Sigmoid colon (tissue), 6 donors: ENCODE measurements at regions not wholly inside any gene's neighbourhood (a gene's known extent, or its start where the extent isn't known, plus 50 kb on each side); places are given as distances from the start of the nearest gene placed in this dataset.
"Not testable (repeated sequence)": the region's sequence is repeated elsewhere in the genome, so short reads cannot be mapped to it uniquely, and the experiment has no call there.

Source experiments
- DNase-seq: peaks from one replicate; pipeline ENCODE4 v3.0.0-alpha.2; 2019
- H3K27ac ChIP-seq, 4 donors: fragments of 200-600 bp; sonication (generic); one replicate each; pipeline ENCODE4 v1.5.1; 2016 to 2019; ENCODE audit warnings: mild to moderate bottlenecking in 1 of 4
- H3K27me3 ChIP-seq, 3 donors: fragments of 200-600 bp; sonication (generic); one replicate each; pipeline ENCODE4 v1.5.1; 2019; ENCODE audit warnings: mild to moderate bottlenecking in 1 of 3
- H3K36me3 ChIP-seq, 4 donors: fragments of 200-600 bp; sonication (generic); one replicate each; pipeline ENCODE4 v1.5.1; 2016 to 2019
- H3K4me1 ChIP-seq, 4 donors: fragments of 200-600 bp; sonication (generic); one replicate each; pipeline ENCODE4 v1.5.1; 2017 to 2019
- H3K4me3 ChIP-seq, 4 donors: fragments of 200-600 bp; sonication (generic); one replicate each; pipeline ENCODE4 v1.5.1; 2017 to 2019; ENCODE audit warnings: mild to moderate bottlenecking in 2 of 4, moderate library complexity in 1 of 4
- H3K9me3 ChIP-seq, 4 donors: fragments of 200-600 bp in 3 of 4; sonication (generic) in 3 of 4; one replicate each; pipeline versions ENCODE4 v1.5.1 to v1.6.1; 2013 to 2019
- EP300 ChIP-seq, 4 donors: sonication (generic); formaldehyde crosslinking; IDR thresholded peaks; one replicate each; pipeline ENCODE4 v1.6.1; 2017; ENCODE audit warnings: antibody characterized with exemption in 4 of 4
- POLR2A ChIP-seq, 2 donors: fragments of 450-650 bp; IDR thresholded peaks; one replicate each; pipeline ENCODE4 v1.6.1; 2016; ENCODE audit warnings: antibody characterized with exemption in 2 of 2, mild to moderate bottlenecking in 2 of 2, moderate library complexity in 2 of 2
- POLR2AphosphoS5 ChIP-seq, 4 donors: sonication (generic); formaldehyde crosslinking; IDR thresholded peaks; one replicate each; pipeline ENCODE4 v1.6.1; 2017; ENCODE audit warnings: antibody characterized with exemption in 4 of 4
- WGBS, 2 donors: extraction: QIAGEN DNeasy Blood & Tissue Kit; methylation state at CpG; one replicate each; pipeline ENCODE4 v1.1.7; 2013; 5-methylcytosine and 5-hydroxymethylcytosine counted together
- intact Hi-C: fragments of 100-400 bp; cut with DNase I; formaldehyde crosslinking; loops from one replicate; pipeline ENCODE4 v1.15.1; 2023
- TF ChIP-seq, protein P1 (sequence below), 4 experiments: fragments of 450-650 bp in 3 of 4; fragments of 200-600 bp in 1 of 4; IDR thresholded peaks; one replicate each; pipeline ENCODE4 v1.5.1; 2016 to 2019; ENCODE audit warnings: antibody characterized with exemption in 4 of 4, mild to moderate bottlenecking in 3 of 4, moderate library complexity in 2 of 4
- donor health status: healthy with polysubstance abuse.
- donor health status: healthy.

DNA sequence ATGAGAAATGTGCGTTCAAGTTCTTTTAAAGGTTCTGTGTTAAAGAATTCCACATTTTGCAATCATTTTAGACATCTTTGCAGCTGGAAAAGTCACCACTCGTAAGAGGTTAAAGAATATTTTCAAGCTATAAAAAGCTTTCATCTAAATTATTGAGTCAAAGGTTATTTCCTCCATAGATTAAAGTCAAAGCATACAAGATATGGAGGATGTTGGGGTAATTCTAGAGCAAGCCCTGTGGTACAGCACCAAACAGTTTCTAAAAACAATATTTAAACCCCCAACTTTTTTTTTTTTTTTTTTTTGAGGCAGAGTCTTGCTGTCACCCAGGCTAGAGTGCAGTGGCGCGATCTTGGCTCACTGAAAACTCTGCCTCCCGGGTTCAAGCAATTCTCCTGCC lies 1299.8 kb upstream of the TMEM132C start:
- no peak for TF ChIP-seq EP300 (IDR thresholded peaks at IDR 0.05)
- no peak for TF ChIP-seq POLR2A (IDR thresholded peaks at IDR 0.05)
- TF ChIP-seq, protein P1, sequence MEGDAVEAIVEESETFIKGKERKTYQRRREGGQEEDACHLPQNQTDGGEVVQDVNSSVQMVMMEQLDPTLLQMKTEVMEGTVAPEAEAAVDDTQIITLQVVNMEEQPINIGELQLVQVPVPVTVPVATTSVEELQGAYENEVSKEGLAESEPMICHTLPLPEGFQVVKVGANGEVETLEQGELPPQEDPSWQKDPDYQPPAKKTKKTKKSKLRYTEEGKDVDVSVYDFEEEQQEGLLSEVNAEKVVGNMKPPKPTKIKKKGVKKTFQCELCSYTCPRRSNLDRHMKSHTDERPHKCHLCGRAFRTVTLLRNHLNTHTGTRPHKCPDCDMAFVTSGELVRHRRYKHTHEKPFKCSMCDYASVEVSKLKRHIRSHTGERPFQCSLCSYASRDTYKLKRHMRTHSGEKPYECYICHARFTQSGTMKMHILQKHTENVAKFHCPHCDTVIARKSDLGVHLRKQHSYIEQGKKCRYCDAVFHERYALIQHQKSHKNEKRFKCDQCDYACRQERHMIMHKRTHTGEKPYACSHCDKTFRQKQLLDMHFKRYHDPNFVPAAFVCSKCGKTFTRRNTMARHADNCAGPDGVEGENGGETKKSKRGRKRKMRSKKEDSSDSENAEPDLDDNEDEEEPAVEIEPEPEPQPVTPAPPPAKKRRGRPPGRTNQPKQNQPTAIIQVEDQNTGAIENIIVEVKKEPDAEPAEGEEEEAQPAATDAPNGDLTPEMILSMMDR (IDR thresholded peaks at IDR 0.05), result no peak
- TF ChIP-seq POLR2AphosphoS5 (IDR thresholded peaks at IDR 0.05), result no peak

DNA sequence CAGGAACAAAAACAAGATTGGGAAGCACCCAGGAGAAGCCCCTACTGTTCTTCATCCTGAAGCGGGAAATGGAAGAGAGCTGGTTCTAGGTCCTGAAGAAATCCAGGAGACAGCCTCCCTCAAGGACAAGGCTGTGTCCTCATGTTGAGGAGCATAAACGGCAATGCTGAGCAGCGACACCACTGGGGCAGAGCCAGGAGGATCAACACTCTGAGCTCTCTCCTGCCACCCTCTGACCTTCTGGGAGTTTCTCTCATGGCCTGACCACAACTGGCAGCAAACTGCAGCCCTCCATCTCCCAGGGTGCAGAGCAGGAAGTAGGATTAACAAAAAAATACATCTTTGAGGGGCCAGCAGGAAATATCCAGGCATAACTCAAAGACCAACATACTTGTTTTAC lies 1292.2 kb upstream of the TMEM132C start:
- intact Hi-C loops, result no loop called here
- 69 to 77% methylated on average over 3 of the region's 3 CpGs for WGBS, 2 donors
- Histone ChIP-seq H3K36me3 (no peaks in the 10 kb centered on the region), H3K4me1 (no peaks in the 10 kb centered on the region), H3K4me3 (no peak overlapping the region), H3K9me3 (no peaks in the 10 kb centered on the region), H3K27ac (no peak overlapping the region), H3K27me3 (no peaks in the 10 kb centered on the region)
- TF ChIP-seq POLR2AphosphoS5 (IDR thresholded peaks at IDR 0.05) (no peak), EP300 (IDR thresholded peaks at IDR 0.05) (no peak)
- TF ChIP-seq, protein P1 (IDR thresholded peaks at IDR 0.05), result no peak
- DNase-seq, result no peak

More for the DNA sequence above, 1299.8 kb upstream of the TMEM132C start:
- no peaks in the 10 kb centered on the region for H3K4me1 ChIP-seq
- no peak overlapping the region for H3K27ac ChIP-seq
- H3K9me3 ChIP-seq, result peaks cover 0 to 2% (median 0%) of the 10 kb centered on the region in 4 donors
- no peaks in the 10 kb centered on the region for H3K36me3 ChIP-seq
- intact Hi-C loops, result no loop called here
- no peak for DNase-seq
- no peak overlapping the region for H3K4me3 ChIP-seq
- WGBS, 2 donors, result 60 to 83% methylated on average over 5 of the region's 5 CpGs
- H3K27me3 ChIP-seq, result no peaks in the 10 kb centered on the region

DNA sequence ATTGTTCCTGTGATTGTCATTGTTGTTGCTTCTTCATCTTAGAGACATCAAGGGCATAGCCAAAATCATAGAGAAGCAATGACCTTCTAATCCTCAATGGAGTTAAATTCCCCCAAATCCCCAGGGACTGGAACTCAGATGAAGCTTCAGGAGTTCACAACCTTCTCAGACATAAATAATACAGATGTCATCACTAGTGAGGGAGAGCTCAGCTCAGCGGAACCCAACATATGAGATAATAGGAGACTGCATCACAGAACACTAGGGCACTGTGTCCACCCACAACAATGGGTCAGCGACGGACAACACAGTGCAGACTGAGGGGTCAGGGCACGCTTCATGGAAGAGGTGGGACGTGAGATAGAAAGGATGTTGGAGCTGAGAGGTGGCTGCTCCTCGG lies 1290.4 kb upstream of the TMEM132C start:
- H3K4me1 ChIP-seq, result no peaks in the 10 kb centered on the region
- intact Hi-C loops, result no loop called here
- DNase-seq, result no peak
- H3K4me3 ChIP-seq, result no peak overlapping the region
- no peaks in the 10 kb centered on the region for H3K27me3 ChIP-seq
- H3K9me3 ChIP-seq, result no peaks in the 10 kb centered on the region
- H3K36me3 ChIP-seq, result no peaks in the 10 kb centered on the region
- H3K27ac ChIP-seq, result no peak overlapping the region
- WGBS, 2 donors, result 80 to 88% methylated on average over 6 of the region's 6 CpGs
- TF ChIP-seq, protein P1 (IDR thresholded peaks at IDR 0.05), result no peak
- TF ChIP-seq EP300 (IDR thresholded peaks at IDR 0.05) (no peak), POLR2A (IDR thresholded peaks at IDR 0.05) (no peak), POLR2AphosphoS5 (IDR thresholded peaks at IDR 0.05) (no peak)

DNA sequence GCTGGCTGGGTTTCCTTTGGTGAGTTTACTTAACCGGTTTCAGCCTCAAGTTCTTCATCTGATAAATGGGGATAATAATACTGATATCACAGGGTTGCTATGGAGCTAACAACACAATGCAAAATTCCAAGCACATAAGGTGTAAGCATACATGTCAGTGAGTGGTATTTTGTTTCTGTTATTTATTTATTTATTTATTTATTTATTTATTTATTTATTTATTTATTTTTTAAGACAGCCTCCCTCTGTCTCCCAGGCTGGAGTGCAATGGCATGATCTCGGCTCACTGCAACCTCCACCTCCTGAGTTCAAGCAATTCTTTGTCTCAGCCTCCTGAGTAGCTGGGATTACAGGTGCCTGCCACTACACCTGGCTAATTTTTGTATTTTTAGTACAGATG lies 1287.4 kb upstream of the TMEM132C start:
- intact Hi-C loops, H3K4me3 ChIP-seq, H3K27me3 ChIP-seq, DNase-seq, H3K27ac ChIP-seq, H3K4me1 ChIP-seq, H3K9me3 ChIP-seq, H3K36me3 ChIP-seq: not testable (repeated sequence)
- 81 to 93% methylated on average over 2 of the region's 2 CpGs for WGBS, 2 donors

DNA sequence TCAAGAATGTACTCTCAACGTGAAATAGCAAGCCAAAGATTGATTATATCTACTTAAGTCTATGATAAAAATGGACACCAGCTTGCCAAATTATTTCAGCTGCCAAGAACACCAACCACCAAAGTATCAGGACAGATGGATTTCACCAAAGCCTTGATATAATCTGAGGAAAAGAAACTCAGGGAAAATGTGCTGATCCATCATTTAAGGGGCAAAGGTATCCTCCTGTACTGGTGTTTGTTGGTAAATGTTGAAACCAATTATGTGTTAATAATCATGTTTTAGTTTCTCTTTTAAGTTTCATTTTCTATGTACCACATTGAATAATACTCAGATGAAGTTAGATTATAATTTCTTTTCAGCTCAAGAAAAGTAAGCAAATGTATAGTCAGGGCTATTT lies 1284.3 kb upstream of the TMEM132C start:
- TF ChIP-seq, protein P1 (IDR thresholded peaks at IDR 0.05), result no peak
- no peak for TF ChIP-seq POLR2A (IDR thresholded peaks at IDR 0.05)
- no peak for TF ChIP-seq POLR2AphosphoS5 (IDR thresholded peaks at IDR 0.05)
- no peak for TF ChIP-seq EP300 (IDR thresholded peaks at IDR 0.05)
- Histone ChIP-seq H3K9me3 (no peaks in the 10 kb centered on the region), H3K36me3 (no peaks in the 10 kb centered on the region), H3K27ac (no peak overlapping the region), H3K4me1 (no peaks in the 10 kb centered on the region), H3K4me3 (no peak overlapping the region), H3K27me3 (no peaks in the 10 kb centered on the region)
- intact Hi-C loops, result no loop called here
- 64 to 69% methylated on average over 1 of the region's 1 CpG for WGBS, 2 donors
- no peak for DNase-seq

DNA sequence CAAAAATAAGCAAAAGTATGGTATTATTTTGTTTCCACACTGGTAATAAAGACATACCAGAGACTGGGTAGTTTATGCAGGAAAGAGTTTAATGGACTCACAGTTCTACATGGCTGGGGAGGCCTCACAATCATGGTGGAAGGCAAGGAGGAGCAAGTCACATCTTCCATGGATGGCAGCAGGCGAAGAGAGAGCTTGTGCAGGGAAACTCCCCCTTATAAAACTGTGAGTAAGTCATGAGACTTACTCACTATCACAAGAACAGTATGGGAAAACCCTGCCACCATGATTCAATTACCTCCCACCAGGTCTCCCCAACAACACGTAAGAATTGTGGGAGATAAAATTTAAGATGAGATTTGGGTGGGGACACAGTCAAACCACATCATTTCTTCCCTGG lies 1283.2 kb upstream of the TMEM132C start:
- H3K27ac ChIP-seq, H3K36me3 ChIP-seq, H3K4me1 ChIP-seq, H3K27me3 ChIP-seq, intact Hi-C loops, H3K9me3 ChIP-seq, DNase-seq, H3K4me3 ChIP-seq: not testable (repeated sequence)
- 88 to 91% methylated on average over 2 of the region's 2 CpGs for WGBS, 2 donors

DNA sequence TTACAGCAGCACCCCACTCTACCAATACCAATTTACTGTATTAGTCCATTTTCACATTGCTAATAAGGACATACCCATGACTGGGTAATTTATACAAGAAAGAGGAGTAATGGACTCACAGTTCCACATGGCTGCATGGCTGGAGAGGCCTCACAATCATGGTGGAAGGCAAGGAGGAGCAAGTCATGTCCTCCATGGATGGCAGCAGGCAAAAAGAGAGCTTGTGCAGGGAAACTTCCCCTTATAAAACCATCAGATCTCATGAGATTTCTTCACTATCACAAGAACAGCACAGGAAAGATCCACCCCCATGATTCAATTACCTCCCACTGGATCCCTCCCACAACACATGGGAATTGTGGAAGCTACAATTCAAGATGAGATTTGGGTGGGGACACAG lies 1281.3 kb upstream of the TMEM132C start:
- H3K4me3 ChIP-seq, H3K9me3 ChIP-seq, H3K36me3 ChIP-seq, DNase-seq, H3K27ac ChIP-seq, H3K27me3 ChIP-seq, H3K4me1 ChIP-seq, intact Hi-C loops: not testable (repeated sequence)
